ENCODE measurements at regions not wholly inside any gene's neighbourhood (a gene's known extent, or its start where the extent isn't known, plus 50 kb on each side); places are given as distances from the start of the nearest gene placed in this dataset.

- intact Hi-C loops (cut with DNase I): no loop called here
- no peaks in the 10 kb centered on the region for H3K27me3 ChIP-seq
- ATAC-seq (no peak), DNase-seq (no peak)
- no peaks in the 10 kb centered on the region for H3K36me3 ChIP-seq (replicated peaks in 1 of 2; ENCODE audit: insufficient read depth in 1 of 2, low read depth in 2 of 2)
- TF ChIP-seq, protein P1, sequence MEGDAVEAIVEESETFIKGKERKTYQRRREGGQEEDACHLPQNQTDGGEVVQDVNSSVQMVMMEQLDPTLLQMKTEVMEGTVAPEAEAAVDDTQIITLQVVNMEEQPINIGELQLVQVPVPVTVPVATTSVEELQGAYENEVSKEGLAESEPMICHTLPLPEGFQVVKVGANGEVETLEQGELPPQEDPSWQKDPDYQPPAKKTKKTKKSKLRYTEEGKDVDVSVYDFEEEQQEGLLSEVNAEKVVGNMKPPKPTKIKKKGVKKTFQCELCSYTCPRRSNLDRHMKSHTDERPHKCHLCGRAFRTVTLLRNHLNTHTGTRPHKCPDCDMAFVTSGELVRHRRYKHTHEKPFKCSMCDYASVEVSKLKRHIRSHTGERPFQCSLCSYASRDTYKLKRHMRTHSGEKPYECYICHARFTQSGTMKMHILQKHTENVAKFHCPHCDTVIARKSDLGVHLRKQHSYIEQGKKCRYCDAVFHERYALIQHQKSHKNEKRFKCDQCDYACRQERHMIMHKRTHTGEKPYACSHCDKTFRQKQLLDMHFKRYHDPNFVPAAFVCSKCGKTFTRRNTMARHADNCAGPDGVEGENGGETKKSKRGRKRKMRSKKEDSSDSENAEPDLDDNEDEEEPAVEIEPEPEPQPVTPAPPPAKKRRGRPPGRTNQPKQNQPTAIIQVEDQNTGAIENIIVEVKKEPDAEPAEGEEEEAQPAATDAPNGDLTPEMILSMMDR (IDR thresholded peaks at IDR 0.05): no peak
- no peak for TF ChIP-seq POLR2A (IDR thresholded peaks at IDR 0.05)
- H3K9me3 ChIP-seq: no peaks in the 10 kb centered on the region
- H3K4me3 ChIP-seq: no peak overlapping the region
- H3K4me1 ChIP-seq: no peaks in the 10 kb centered on the region
- H3K27ac ChIP-seq: no peak overlapping the region
- WGBS, 2 donors: 44 to 50% methylated on average over 2 of the region's 2 CpGs
These were observed 120.6 kb upstream of the EPHA3 start for GRCh38 chr3:88986834-88987233.

DNA sequence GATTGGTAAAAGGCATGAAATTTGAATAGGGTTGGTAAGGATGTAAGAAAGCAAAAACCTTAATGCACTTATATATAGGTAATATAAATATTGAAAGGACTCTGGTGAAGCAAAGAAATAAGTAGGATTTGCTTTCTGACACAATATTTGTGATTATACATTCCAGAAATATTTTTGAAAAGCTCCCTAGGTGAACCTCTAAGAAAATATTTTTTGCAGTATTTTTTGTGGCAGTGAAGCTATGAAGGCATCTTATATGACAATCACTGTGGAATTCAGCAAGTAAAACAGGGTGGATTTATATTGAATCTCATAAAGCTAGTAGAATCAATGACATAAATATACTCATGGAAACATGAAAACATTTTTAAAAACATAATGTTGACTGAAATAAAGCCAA lies 119.6 kb upstream of the EPHA3 start:
- H3K4me3 ChIP-seq: no peak overlapping the region
- DNase-seq: no peak
- TF ChIP-seq, protein P1 (IDR thresholded peaks at IDR 0.05): no peak
- H3K36me3 ChIP-seq (replicated peaks in 1 of 2; ENCODE audit: insufficient read depth in 1 of 2, low read depth in 2 of 2): no peaks in the 10 kb centered on the region
- H3K9me3 ChIP-seq: no peaks in the 10 kb centered on the region
- intact Hi-C loops (cut with DNase I): no loop called here
- no peaks in the 10 kb centered on the region for H3K27me3 ChIP-seq
- H3K4me1 ChIP-seq: no peaks in the 10 kb centered on the region
- no peak for ATAC-seq
- H3K27ac ChIP-seq: no peak overlapping the region

GRCh38 chr3:88988906-88989305 lies 118.5 kb upstream of the EPHA3 start:
- no peaks in the 10 kb centered on the region for H3K4me1 ChIP-seq
- H3K4me3 ChIP-seq: no peak overlapping the region
- intact Hi-C loops (cut with DNase I): no loop called here
- ATAC-seq (no peak), DNase-seq (no peak)
- H3K9me3 ChIP-seq: no peaks in the 10 kb centered on the region
- 61 to 64% methylated on average over 3 of the region's 3 CpGs for WGBS, 2 donors
- TF ChIP-seq, protein P1 (IDR thresholded peaks at IDR 0.05): no peak
- no peak for TF ChIP-seq POLR2A (IDR thresholded peaks at IDR 0.05)
- no peaks in the 10 kb centered on the region for H3K27me3 ChIP-seq
- no peak overlapping the region for H3K27ac ChIP-seq
- H3K36me3 ChIP-seq (replicated peaks in 1 of 2; ENCODE audit: insufficient read depth in 1 of 2, low read depth in 2 of 2): no peaks in the 10 kb centered on the region

DNA sequence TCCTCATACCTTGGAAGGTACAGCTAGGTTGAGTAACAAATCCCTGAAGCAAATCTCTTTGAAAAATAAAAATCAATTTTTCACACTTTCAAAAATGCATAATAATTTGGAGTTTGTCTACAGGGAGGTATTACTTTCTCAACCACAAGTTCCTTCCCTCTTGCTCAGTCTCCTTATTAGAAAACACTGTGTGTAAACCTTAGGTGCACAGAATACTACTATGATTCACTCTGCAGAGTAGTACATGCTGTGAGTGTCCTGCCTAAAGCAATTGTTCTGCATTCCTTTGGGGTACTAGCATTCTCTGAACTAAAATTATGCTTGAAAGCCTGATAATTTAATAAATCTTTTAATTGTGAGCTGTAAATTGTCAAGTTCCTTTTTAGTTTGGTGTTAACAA lies 115.9 kb upstream of the EPHA3 start:
- Histone ChIP-seq H3K27ac (no peak overlapping the region), H3K36me3 (replicated peaks in 1 of 2; ENCODE audit: insufficient read depth in 1 of 2, low read depth in 2 of 2) (no peaks in the 10 kb centered on the region), H3K4me3 (no peak overlapping the region), H3K4me1 (no peaks in the 10 kb centered on the region), H3K9me3 (no peaks in the 10 kb centered on the region), H3K27me3 (no peaks in the 10 kb centered on the region)
- TF ChIP-seq POLR2A (IDR thresholded peaks at IDR 0.05): no peak
- TF ChIP-seq, protein P1 (IDR thresholded peaks at IDR 0.05): no peak
- ATAC-seq (no peak), DNase-seq (no peak)
- intact Hi-C loops (cut with DNase I): no loop called here

- TF ChIP-seq POLR2A (IDR thresholded peaks at IDR 0.05): no peak
- TF ChIP-seq, protein P1 (IDR thresholded peaks at IDR 0.05): no peak
- Histone ChIP-seq H3K27me3 (no peaks in the 10 kb centered on the region), H3K9me3 (peaks cover 0 to 6% (median 0%) of the 10 kb centered on the region in 3 donors), H3K4me3 (no peak overlapping the region), H3K27ac (no peak overlapping the region), H3K36me3 (replicated peaks in 1 of 2; ENCODE audit: insufficient read depth in 1 of 2, low read depth in 2 of 2) (no peaks in the 10 kb centered on the region), H3K4me1 (no peaks in the 10 kb centered on the region)
- DNase-seq (no peak), ATAC-seq (no peak)
- intact Hi-C loops (cut with DNase I): no loop called here
- WGBS, 2 donors: 29 to 31% methylated on average over 3 of the region's 3 CpGs
These were observed 110.7 kb upstream of the EPHA3 start for GRCh38 chr3:88996691-88997090.
